ENCODE measurements at regions not wholly inside any gene's neighbourhood (a gene's known extent, or its start where the extent isn't known, plus 50 kb on each side); places are given as distances from the start of the nearest gene placed in this dataset.

DNA sequence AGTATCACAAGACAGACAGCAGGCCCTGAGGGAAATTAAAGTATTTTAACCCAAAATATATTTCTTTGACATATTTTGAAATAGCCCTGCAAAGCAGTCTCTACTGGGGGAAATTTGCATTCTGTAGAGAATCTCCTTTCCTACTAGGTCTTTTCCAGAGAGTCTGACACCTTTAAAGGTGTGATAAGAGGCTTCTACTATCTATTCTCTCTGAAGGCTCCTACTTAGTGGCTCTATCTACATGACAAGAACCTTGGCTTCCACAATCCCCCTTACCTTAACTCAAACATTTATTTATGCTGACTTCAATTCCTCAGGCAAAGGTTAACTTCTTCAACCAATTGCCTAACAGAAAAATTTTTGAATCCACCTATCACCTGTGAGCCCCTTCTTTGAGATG, 174.6 kb upstream of the GALNT5 start:
- Histone ChIP-seq H3K36me3 (ENCODE audit: control insufficient read depth, insufficient read depth, low read length) (no peaks in the 10 kb centered on the region), H3K4me3 (ENCODE audit: low read depth in 2 of 2, low read length in 2 of 2) (no peak overlapping the region), H3K27ac (ENCODE audit: low read length) (no peak overlapping the region), H3K4me1 (ENCODE audit: control insufficient read depth, insufficient read depth, low read length) (no peaks in the 10 kb centered on the region), H3K9me3 (ENCODE audit: control insufficient read depth, insufficient read depth, low read depth, low read length) (no peaks in the 10 kb centered on the region), H3K27me3 (ENCODE audit: control insufficient read depth, insufficient read depth, low read length) (no peaks in the 10 kb centered on the region)
- ChIA-PET POLR2A (no interaction called here), CTCF (no interaction called here)
- intact Hi-C loops (cut with micrococcal nuclease; ENCODE audit: unreplicated experiment), result no loop called here
- ATAC-seq (no peak), DNase-seq (ENCODE audit: low read depth, low spot score) (no peak)
- TF ChIP-seq REST (IDR thresholded peaks at IDR 0.05; ENCODE audit: insufficient read depth in 1 of 2, low read depth in 2 of 2, low read length in 1 of 2) (no peak), POLR2AphosphoS5 (IDR thresholded peaks at IDR 0.05; ENCODE audit: low read depth, low read length) (no peak), TCF7L2 (IDR thresholded peaks at IDR 0.05; ENCODE audit: low read depth, low read length) (no peak), SIN3A (IDR thresholded peaks at IDR 0.05; ENCODE audit: borderline replicate concordance, insufficient read depth, low read depth, low read length) (no peak)
- TF ChIP-seq, protein P1, sequence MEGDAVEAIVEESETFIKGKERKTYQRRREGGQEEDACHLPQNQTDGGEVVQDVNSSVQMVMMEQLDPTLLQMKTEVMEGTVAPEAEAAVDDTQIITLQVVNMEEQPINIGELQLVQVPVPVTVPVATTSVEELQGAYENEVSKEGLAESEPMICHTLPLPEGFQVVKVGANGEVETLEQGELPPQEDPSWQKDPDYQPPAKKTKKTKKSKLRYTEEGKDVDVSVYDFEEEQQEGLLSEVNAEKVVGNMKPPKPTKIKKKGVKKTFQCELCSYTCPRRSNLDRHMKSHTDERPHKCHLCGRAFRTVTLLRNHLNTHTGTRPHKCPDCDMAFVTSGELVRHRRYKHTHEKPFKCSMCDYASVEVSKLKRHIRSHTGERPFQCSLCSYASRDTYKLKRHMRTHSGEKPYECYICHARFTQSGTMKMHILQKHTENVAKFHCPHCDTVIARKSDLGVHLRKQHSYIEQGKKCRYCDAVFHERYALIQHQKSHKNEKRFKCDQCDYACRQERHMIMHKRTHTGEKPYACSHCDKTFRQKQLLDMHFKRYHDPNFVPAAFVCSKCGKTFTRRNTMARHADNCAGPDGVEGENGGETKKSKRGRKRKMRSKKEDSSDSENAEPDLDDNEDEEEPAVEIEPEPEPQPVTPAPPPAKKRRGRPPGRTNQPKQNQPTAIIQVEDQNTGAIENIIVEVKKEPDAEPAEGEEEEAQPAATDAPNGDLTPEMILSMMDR (IDR thresholded peaks at IDR 0.05), result no peak
- in situ Hi-C loops (cut with HindIII; ENCODE audit: low pct_unique_long_range_greater_than_20kb, low sequenced_read_pairs), result no loop called here
- no TSS peak for BruUV-seq (replicated peaks)

DNA sequence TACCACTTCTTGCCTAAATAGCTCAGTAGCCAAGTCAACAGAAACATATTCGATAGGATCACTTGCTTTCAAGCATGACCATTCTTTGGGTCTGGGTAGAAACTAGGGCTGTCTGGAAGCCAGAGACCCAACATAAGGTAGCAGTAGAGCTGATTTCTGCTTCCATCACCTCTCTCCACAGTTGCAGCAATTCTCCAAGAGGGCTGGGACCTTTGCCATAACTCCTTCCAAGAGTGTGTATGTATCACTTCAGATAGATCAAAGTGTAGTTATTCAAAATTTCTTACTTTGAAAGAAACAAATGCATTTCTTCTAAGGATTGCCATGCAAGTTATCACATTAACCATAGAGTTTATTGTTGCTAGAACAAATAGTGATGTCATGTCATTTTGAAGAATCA, 172.0 kb upstream of the GALNT5 start:
- BruUV-seq (replicated peaks), result no TSS peak

More for the DNA sequence above, 172.0 kb upstream of the GALNT5 start:
- intact Hi-C loops (cut with micrococcal nuclease; ENCODE audit: unreplicated experiment), result no loop called here
- H3K36me3 ChIP-seq (ENCODE audit: control insufficient read depth, insufficient read depth, low read length), result no peaks in the 10 kb centered on the region
- ATAC-seq, result no peak
- in situ Hi-C loops (cut with HindIII; ENCODE audit: low pct_unique_long_range_greater_than_20kb, low sequenced_read_pairs), result no loop called here
- ChIA-PET CTCF (no interaction called here), POLR2A (no interaction called here)
- TF ChIP-seq TCF7L2 (IDR thresholded peaks at IDR 0.05; ENCODE audit: low read depth, low read length) (no peak), REST (IDR thresholded peaks at IDR 0.05; ENCODE audit: insufficient read depth in 1 of 2, low read depth in 2 of 2, low read length in 1 of 2) (no peak), SIN3A (IDR thresholded peaks at IDR 0.05; ENCODE audit: borderline replicate concordance, insufficient read depth, low read depth, low read length) (no peak), POLR2AphosphoS5 (IDR thresholded peaks at IDR 0.05; ENCODE audit: low read depth, low read length) (no peak)
- TF ChIP-seq, protein P1 (IDR thresholded peaks at IDR 0.05), result no peak
- no peaks in the 10 kb centered on the region for H3K4me1 ChIP-seq (ENCODE audit: control insufficient read depth, insufficient read depth, low read length)
- no peak overlapping the region for H3K4me3 ChIP-seq (ENCODE audit: low read depth in 2 of 2, low read length in 2 of 2)
- H3K9me3 ChIP-seq (ENCODE audit: control insufficient read depth, insufficient read depth, low read depth, low read length), result no peaks in the 10 kb centered on the region
- no peaks in the 10 kb centered on the region for H3K27me3 ChIP-seq (ENCODE audit: control insufficient read depth, insufficient read depth, low read length)
- no peak overlapping the region for H3K27ac ChIP-seq (ENCODE audit: low read length)
- DNase-seq (ENCODE audit: low read depth, low spot score), result no peak
